Spleen (tissue), 11 donors: ENCODE measurements at regions not wholly inside any gene's neighbourhood (a gene's known extent, or its start where the extent isn't known, plus 50 kb on each side); places are given as distances from the start of the nearest gene placed in this dataset.
"Not testable (repeated sequence)": the region's sequence is repeated elsewhere in the genome, so short reads cannot be mapped to it uniquely, and the experiment has no call there.

ENCODE experiments used
- DNase-seq: peaks from one replicate; pipeline ENCODE4 v3.0.0-alpha.2; 2020
- H3K27ac ChIP-seq, 8 donors: fragments of 200-600 bp; sonication (generic) in 7 of 8; 1 replicate in 4 of 8; 2 replicates in 4 of 8; pipeline versions ENCODE4 v1.5.0 to v1.8.0; 2016 to 2021; ENCODE audit warnings: inconsistent platforms in 4 of 8, mild to moderate bottlenecking in 4 of 8, moderate library complexity in 1 of 8
- H3K27me3 ChIP-seq, 7 donors: fragments of 200-600 bp; sonication (generic) in 6 of 7; replicated peaks in 1 of 7; 1 replicate in 4 of 7; 2 replicates in 3 of 7; pipeline versions ENCODE4 v1.5.0 to v1.8.0; 2016 to 2021; ENCODE audit warnings: inconsistent platforms in 3 of 7, mild to moderate bottlenecking in 1 of 7
- H3K36me3 ChIP-seq, 6 donors: fragments of 200-600 bp; sonication (generic) in 5 of 6; 1 replicate in 4 of 6; 2 replicates in 2 of 6; pipeline versions ENCODE4 v1.5.0 to v1.8.0; 2016 to 2021; ENCODE audit warnings: inconsistent platforms in 2 of 6
- H3K4me1 ChIP-seq, 6 donors: fragments of 200-600 bp; sonication (generic) in 5 of 6; 1 replicate in 3 of 6; 2 replicates in 3 of 6; pipeline versions ENCODE4 v1.5.0 to v1.8.0; 2016 to 2021; ENCODE audit warnings: inconsistent platforms in 3 of 6
- H3K4me3 ChIP-seq, 8 donors: fragments of 200-600 bp; sonication (generic) in 7 of 8; 1 replicate in 4 of 8; 2 replicates in 4 of 8; pipeline versions ENCODE4 v1.5.0 to v1.8.0; 2016 to 2021; ENCODE audit warnings: inconsistent platforms in 4 of 8, mild to moderate bottlenecking in 4 of 8, moderate library complexity in 2 of 8
- H3K9me3 ChIP-seq, 8 donors: fragments of 200-600 bp; sonication (generic) in 7 of 8; 1 replicate in 4 of 8; 2 replicates in 4 of 8; pipeline versions ENCODE4 v1.5.0 to v1.8.0; 2016 to 2021; ENCODE audit warnings: inconsistent platforms in 4 of 8
- POLR2A ChIP-seq, 3 donors: fragments of 450-650 bp; IDR thresholded peaks; one replicate each; pipeline ENCODE4 v1.5.1; 2017; ENCODE audit warnings: antibody characterized with exemption in 3 of 3, mild to moderate bottlenecking in 1 of 3
- POLR2AphosphoS5 ChIP-seq, 3 donors: sonication (generic); formaldehyde crosslinking; IDR thresholded peaks; one replicate each; pipeline ENCODE4 v1.5.1; 2017; ENCODE audit warnings: antibody characterized with exemption in 3 of 3
- WGBS, 5 donors: extraction: QIAGEN DNeasy Blood & Tissue Kit in 3 of 5; methylation state at CpG; one replicate each; pipeline versions ENCODE4 v1.1.5 to v1.1.7; 2013 to 2018; 5-methylcytosine and 5-hydroxymethylcytosine counted together
- intact Hi-C: fragments of 100-400 bp; cut with DNase I; formaldehyde crosslinking; loops from one replicate; pipeline ENCODE4 v1.15.0; 2023; ENCODE audit warnings: low total_unique reads
- TF ChIP-seq, protein P1 (sequence below), 11 experiments: fragments of 200-600 bp in 7 of 11; fragments of 450-650 bp in 4 of 11; sonication (generic) in 4 of 11; IDR thresholded peaks in 8 of 11; conservative IDR thresholded peaks in 3 of 11; 1 replicate in 7 of 11; 2 replicates in 4 of 11; pipeline versions ENCODE4 v1.4.0 to v1.8.0; 2016 to 2021; ENCODE audit warnings: antibody characterized with exemption in 11 of 11, inconsistent platforms in 4 of 11, mild to moderate bottlenecking in 1 of 11
- donor health status: healthy with polysubstance abuse.
- donor health status: DM: no; HTN: no; CAD: no; lungs with moderate emphysema.
- donor health status: DM: no; HTN: no; CAD: no.
- donor health status: Bipolar disorder and iron deficiency.
- donor health status: healthy.
- donor health status: DM: no; HTN: no; CAD: no.
- donor health status: DM: yes; HTN: yes; CAD: no.

DNA sequence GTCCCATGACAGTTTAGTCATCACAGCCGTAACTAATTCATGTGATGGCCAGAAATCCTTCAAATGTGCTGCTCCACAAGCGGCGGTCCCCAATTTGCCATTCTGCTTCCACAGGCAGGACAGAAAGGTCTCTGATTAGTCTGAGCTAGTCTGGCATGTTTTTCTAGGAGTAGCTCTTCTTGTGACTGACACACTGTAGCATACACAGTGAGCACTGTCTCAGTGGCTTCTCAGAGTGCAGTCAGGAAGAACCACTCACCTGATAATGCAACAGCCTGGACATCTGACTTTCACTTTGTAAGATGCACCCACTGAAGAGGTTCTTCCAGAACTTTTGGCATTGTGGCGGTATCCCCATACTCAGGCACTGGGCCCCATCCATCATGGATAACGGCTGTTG is 1266.2 kb downstream of the TMEM121 start:
- intact Hi-C loops, result no loop called here
- H3K27me3 ChIP-seq, result peaks cover 0 to 10% (median 0%) of the 10 kb centered on the region in 7 donors
- DNase-seq, result no peak
- 75 to 90% (median 88%) methylated on average over 5 of the region's 5 CpGs for WGBS, 5 donors
- TF ChIP-seq, protein P1, sequence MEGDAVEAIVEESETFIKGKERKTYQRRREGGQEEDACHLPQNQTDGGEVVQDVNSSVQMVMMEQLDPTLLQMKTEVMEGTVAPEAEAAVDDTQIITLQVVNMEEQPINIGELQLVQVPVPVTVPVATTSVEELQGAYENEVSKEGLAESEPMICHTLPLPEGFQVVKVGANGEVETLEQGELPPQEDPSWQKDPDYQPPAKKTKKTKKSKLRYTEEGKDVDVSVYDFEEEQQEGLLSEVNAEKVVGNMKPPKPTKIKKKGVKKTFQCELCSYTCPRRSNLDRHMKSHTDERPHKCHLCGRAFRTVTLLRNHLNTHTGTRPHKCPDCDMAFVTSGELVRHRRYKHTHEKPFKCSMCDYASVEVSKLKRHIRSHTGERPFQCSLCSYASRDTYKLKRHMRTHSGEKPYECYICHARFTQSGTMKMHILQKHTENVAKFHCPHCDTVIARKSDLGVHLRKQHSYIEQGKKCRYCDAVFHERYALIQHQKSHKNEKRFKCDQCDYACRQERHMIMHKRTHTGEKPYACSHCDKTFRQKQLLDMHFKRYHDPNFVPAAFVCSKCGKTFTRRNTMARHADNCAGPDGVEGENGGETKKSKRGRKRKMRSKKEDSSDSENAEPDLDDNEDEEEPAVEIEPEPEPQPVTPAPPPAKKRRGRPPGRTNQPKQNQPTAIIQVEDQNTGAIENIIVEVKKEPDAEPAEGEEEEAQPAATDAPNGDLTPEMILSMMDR (IDR thresholded peaks at IDR 0.05 in 8 of 11, conservative IDR thresholded peaks at IDR 0.05 in 3 of 11), result no peak
- TF ChIP-seq POLR2AphosphoS5 (IDR thresholded peaks at IDR 0.05), result no peak
- TF ChIP-seq POLR2A (IDR thresholded peaks at IDR 0.05), result no peak
- no peak overlapping the region for H3K4me3 ChIP-seq
- H3K4me1 ChIP-seq, result peaks cover 0 to 14% (median 2%) of the 10 kb centered on the region in 6 donors
- no peak overlapping the region for H3K27ac ChIP-seq
- H3K9me3 ChIP-seq, result no peaks in the 10 kb centered on the region
- H3K36me3 ChIP-seq, result no peaks in the 10 kb centered on the region

- H3K4me3 ChIP-seq, H3K36me3 ChIP-seq, H3K9me3 ChIP-seq, H3K27ac ChIP-seq, H3K4me1 ChIP-seq, DNase-seq, intact Hi-C loops: not testable (repeated sequence)
- H3K27me3 ChIP-seq, result peaks cover 0 to 40% (median 0%) of the 10 kb centered on the region in 7 donors
- 56 to 74% (median 63%) methylated on average over 4 of the region's 4 CpGs for WGBS, 5 donors
Observed at GRCh38 chr14:106798166-106798565, 1271.8 kb downstream of the TMEM121 start.

GRCh38 chr14:106802413-106803364 is 1276.3 kb downstream of the TMEM121 start:
- 59 to 72% (median 61%) methylated on average over 26 of the region's 26 CpGs for WGBS, 5 donors
- no peaks in the 10 kb centered on the region for H3K4me1 ChIP-seq

GRCh38 chr14:106803379-106803778 is 1277.0 kb downstream of the TMEM121 start:
- Histone ChIP-seq H3K9me3 (no peaks in the 10 kb centered on the region), H3K27me3 (peaks cover 0 to 62% (median 0%) of the 10 kb centered on the region in 7 donors), H3K4me3 (no peak overlapping the region), H3K4me1 (no peaks in the 10 kb centered on the region), H3K27ac (no peak overlapping the region), H3K36me3 (no peaks in the 10 kb centered on the region)
- 50 to 71% (median 60%) methylated on average over 6 of the region's 6 CpGs for WGBS, 5 donors
- TF ChIP-seq POLR2AphosphoS5 (IDR thresholded peaks at IDR 0.05) (no peak), POLR2A (IDR thresholded peaks at IDR 0.05) (no peak)
- intact Hi-C loops, result no loop called here
- DNase-seq, result no peak

More at GRCh38 chr14:106802413-106803364, 1276.3 kb downstream of the TMEM121 start:
- peaks cover 0 to 60% (median 0%) of the 10 kb centered on the region in 7 donors for H3K27me3 ChIP-seq
- H3K27ac ChIP-seq, result no peak overlapping the region
- TF ChIP-seq POLR2AphosphoS5 (IDR thresholded peaks at IDR 0.05) (no peak), POLR2A (IDR thresholded peaks at IDR 0.05) (no peak)
- TF ChIP-seq, protein P1 (IDR thresholded peaks at IDR 0.05 in 8 of 11, conservative IDR thresholded peaks at IDR 0.05 in 3 of 11), result peak in 3 of 11 experiments; percentile 13 to 27 (median 17)
- intact Hi-C loops, result no loop called here
- H3K9me3 ChIP-seq, result no peaks in the 10 kb centered on the region
- no peak for DNase-seq
- H3K36me3 ChIP-seq, result no peaks in the 10 kb centered on the region
- H3K4me3 ChIP-seq, result no peak overlapping the region

DNA sequence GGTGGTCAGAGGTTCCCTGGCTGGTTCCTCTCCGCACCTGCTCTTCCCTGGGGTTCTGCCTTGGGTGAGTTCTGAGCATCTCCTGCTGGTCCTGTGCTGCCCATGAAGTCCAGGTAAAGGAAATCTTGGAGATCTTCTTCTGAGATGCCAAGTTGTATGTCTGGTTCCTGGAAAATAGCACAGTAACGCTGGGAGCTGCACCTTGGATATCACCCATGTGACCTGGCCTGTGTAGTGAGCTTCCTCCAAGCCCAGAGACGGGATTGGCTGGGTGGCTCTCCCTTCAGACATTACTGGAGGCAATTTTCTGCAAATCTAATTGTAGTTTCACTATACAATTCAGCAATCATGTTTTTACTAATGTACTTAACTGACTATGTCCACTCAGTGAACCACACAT is 1281.1 kb downstream of the TMEM121 start:
- peaks cover 0 to 6% (median 0%) of the 10 kb centered on the region in 6 donors for H3K4me1 ChIP-seq
- no peaks in the 10 kb centered on the region for H3K36me3 ChIP-seq
- H3K9me3 ChIP-seq, result no peaks in the 10 kb centered on the region
- H3K27me3 ChIP-seq, result peaks cover 0 to 33% (median 0%) of the 10 kb centered on the region in 7 donors
- TF ChIP-seq, protein P1 (IDR thresholded peaks at IDR 0.05 in 8 of 11, conservative IDR thresholded peaks at IDR 0.05 in 3 of 11), result no peak
- no peak for TF ChIP-seq POLR2A (IDR thresholded peaks at IDR 0.05)
- no peak for TF ChIP-seq POLR2AphosphoS5 (IDR thresholded peaks at IDR 0.05)
- 40 to 71% (median 69%) methylated on average over 3 of the region's 3 CpGs for WGBS, 5 donors
- no peak overlapping the region for H3K4me3 ChIP-seq
- no peak overlapping the region for H3K27ac ChIP-seq
- intact Hi-C loops, result no loop called here
- no peak for DNase-seq
